ENCODE measurements at regions not wholly inside any gene's neighbourhood (a gene's known extent, or its start where the extent isn't known, plus 50 kb on each side); places are given as distances from the start of the nearest gene placed in this dataset.

DNA sequence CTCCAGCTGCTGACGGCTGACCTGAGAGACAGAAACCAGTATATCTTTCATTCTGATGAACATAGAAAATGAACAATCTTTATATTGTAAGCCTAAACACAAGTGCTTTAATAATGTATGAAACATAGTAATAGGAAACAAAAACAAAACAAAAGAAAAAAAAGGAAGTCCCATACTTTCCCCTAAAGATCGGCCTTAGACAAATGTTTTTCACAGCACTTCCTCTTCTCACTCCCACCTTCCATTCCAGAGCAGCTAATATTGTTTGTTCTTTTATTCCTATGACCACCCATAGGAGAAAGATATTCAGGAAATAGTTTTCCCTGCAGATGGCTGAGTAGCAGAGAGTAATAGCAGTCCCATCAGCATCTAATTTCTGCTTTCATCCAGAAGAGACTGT, 194.4 kb upstream of the SLC27A6 start:
- H3K4me3 Mint-ChIP-seq = no peak overlapping the region
- H3K79me2 ChIP-seq (ENCODE audit: insufficient read depth, low read length) = no peaks in the 10 kb centered on the region
- no peak for DNase-seq

DNA sequence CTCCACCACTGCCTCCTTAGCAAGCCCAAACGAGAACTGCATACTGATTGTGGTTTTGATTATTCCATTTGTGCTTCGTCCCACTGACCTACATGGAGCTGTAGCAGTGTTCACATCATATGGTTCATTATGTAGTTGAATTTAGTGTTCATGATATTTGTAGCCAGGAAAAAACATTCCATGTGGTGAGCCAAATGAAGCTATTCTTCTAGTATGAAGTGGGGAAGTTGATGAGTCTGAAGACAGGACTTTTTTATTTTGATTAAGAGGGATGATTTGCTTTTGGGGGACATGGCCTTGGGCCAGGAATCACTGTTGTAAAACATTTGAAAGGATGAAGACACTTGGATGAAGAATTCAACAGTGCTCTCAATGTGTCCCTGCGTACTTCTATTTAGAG, 192.9 kb upstream of the SLC27A6 start:
- H4K20me1 ChIP-seq (ENCODE audit: insufficient read depth, low read length) = no peaks in the 10 kb centered on the region
- H3K4me2 ChIP-seq (replicated peaks; ENCODE audit: extremely low read depth, low read length, poor library complexity, severe bottlenecking) = no peak overlapping the region
- TF ChIP-seq, protein P1, sequence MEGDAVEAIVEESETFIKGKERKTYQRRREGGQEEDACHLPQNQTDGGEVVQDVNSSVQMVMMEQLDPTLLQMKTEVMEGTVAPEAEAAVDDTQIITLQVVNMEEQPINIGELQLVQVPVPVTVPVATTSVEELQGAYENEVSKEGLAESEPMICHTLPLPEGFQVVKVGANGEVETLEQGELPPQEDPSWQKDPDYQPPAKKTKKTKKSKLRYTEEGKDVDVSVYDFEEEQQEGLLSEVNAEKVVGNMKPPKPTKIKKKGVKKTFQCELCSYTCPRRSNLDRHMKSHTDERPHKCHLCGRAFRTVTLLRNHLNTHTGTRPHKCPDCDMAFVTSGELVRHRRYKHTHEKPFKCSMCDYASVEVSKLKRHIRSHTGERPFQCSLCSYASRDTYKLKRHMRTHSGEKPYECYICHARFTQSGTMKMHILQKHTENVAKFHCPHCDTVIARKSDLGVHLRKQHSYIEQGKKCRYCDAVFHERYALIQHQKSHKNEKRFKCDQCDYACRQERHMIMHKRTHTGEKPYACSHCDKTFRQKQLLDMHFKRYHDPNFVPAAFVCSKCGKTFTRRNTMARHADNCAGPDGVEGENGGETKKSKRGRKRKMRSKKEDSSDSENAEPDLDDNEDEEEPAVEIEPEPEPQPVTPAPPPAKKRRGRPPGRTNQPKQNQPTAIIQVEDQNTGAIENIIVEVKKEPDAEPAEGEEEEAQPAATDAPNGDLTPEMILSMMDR (IDR thresholded peaks at IDR 0.05) = no peak
- Mint-ChIP-seq H3K27me3 (ENCODE audit: low read depth in 3 of 3) (no peaks in the 10 kb centered on the region), H3K4me1 (no peaks in the 10 kb centered on the region), H3K4me3 (no peak overlapping the region), H3K9me3 (peaks cover 0 to 7% (median 0%) of the 10 kb centered on the region in 7 donors), H3K27ac (no peak overlapping the region), H3K36me3 (no peaks in the 10 kb centered on the region)
- no peak overlapping the region for H3K9ac ChIP-seq (ENCODE audit: insufficient read depth, low read length, poor library complexity, severe bottlenecking)
- no peaks in the 10 kb centered on the region for H3K27me3 ChIP-seq (ENCODE audit: control insufficient read depth in 2 of 2, insufficient read depth in 2 of 2, low read length in 2 of 2)
- intact Hi-C loops (cut with micrococcal nuclease) = no loop called here
- H3K4me1 ChIP-seq (ENCODE audit: control insufficient read depth in 1 of 2, insufficient read depth in 2 of 2, low read length in 2 of 2) = no peaks in the 10 kb centered on the region
- H3K79me2 ChIP-seq (ENCODE audit: insufficient read depth, low read length) = no peaks in the 10 kb centered on the region
- H3K4me3 ChIP-seq (replicated peaks in 1 of 3; ENCODE audit: low read depth in 2 of 3, low read length in 3 of 3) = no peak overlapping the region
- DNase-seq = no peak
- no CpG with 5 or more reads among the region's 3 CpGs for WGBS (ENCODE audit: insufficient coverage)
- H3K27ac ChIP-seq (ENCODE audit: low read depth in 1 of 2, low read length in 2 of 2) = no peak overlapping the region
- no peak overlapping the region for H2AFZ ChIP-seq (ENCODE audit: insufficient read depth, low read depth, low read length, poor library complexity, severe bottlenecking)
- H3K9me3 ChIP-seq (replicated peaks in 1 of 2; ENCODE audit: control insufficient read depth in 1 of 2, insufficient read depth in 1 of 2, low read length in 2 of 2) = no peaks in the 10 kb centered on the region
- no peaks in the 10 kb centered on the region for H3K36me3 ChIP-seq (replicated peaks in 1 of 2; ENCODE audit: control insufficient read depth in 1 of 2, insufficient read depth in 2 of 2, low read length in 2 of 2)

More for the DNA sequence above, 194.4 kb upstream of the SLC27A6 start:
- intact Hi-C loops (cut with micrococcal nuclease) = no loop called here
- Histone ChIP-seq H4K20me1 (ENCODE audit: insufficient read depth, low read length) (no peaks in the 10 kb centered on the region), H3K4me1 (ENCODE audit: control insufficient read depth in 1 of 2, insufficient read depth in 2 of 2, low read length in 2 of 2) (no peaks in the 10 kb centered on the region), H3K4me3 (replicated peaks in 1 of 3; ENCODE audit: low read depth in 2 of 3, low read length in 3 of 3) (no peak overlapping the region), H2AFZ (ENCODE audit: insufficient read depth, low read depth, low read length, poor library complexity, severe bottlenecking) (no peak overlapping the region), H3K4me2 (replicated peaks; ENCODE audit: extremely low read depth, low read length, poor library complexity, severe bottlenecking) (no peak overlapping the region), H3K36me3 (replicated peaks in 1 of 2; ENCODE audit: control insufficient read depth in 1 of 2, insufficient read depth in 2 of 2, low read length in 2 of 2) (no peaks in the 10 kb centered on the region), H3K27ac (ENCODE audit: low read depth in 1 of 2, low read length in 2 of 2) (no peak overlapping the region), H3K27me3 (ENCODE audit: control insufficient read depth in 2 of 2, insufficient read depth in 2 of 2, low read length in 2 of 2) (no peaks in the 10 kb centered on the region), H3K9me3 (replicated peaks in 1 of 2; ENCODE audit: control insufficient read depth in 1 of 2, insufficient read depth in 1 of 2, low read length in 2 of 2) (no peaks in the 10 kb centered on the region), H3K9ac (ENCODE audit: insufficient read depth, low read length, poor library complexity, severe bottlenecking) (no peak overlapping the region)
- no peak overlapping the region for H3K27ac Mint-ChIP-seq
- WGBS (ENCODE audit: insufficient coverage) = no CpG with 5 or more reads among the region's 2 CpGs
- TF ChIP-seq, protein P1 (IDR thresholded peaks at IDR 0.05) = no peak
- no peaks in the 10 kb centered on the region for H3K27me3 Mint-ChIP-seq (ENCODE audit: low read depth in 3 of 3)
- H3K9me3 Mint-ChIP-seq = peaks cover 0 to 7% (median 0%) of the 10 kb centered on the region in 7 donors
- no peaks in the 10 kb centered on the region for H3K36me3 Mint-ChIP-seq
- H3K4me1 Mint-ChIP-seq = no peaks in the 10 kb centered on the region
